NCI-H2196 (cell line): ENCODE measurements at regions not wholly inside any gene's neighbourhood (a gene's known extent, or its start where the extent isn't known, plus 50 kb on each side); places are given as distances from the start of the nearest gene placed in this dataset.

Experiments
- DNase-seq: peaks from one replicate; lab custom pipeline; 2025; ENCODE audit not compliant: unreplicated experiment; lab: John Stamatoyannopoulos, UW

- no peak for DNase-seq
These were observed 213.2 kb upstream of the FOXN3 start for GRCh38 chr14:89630101-89630829.

DNA sequence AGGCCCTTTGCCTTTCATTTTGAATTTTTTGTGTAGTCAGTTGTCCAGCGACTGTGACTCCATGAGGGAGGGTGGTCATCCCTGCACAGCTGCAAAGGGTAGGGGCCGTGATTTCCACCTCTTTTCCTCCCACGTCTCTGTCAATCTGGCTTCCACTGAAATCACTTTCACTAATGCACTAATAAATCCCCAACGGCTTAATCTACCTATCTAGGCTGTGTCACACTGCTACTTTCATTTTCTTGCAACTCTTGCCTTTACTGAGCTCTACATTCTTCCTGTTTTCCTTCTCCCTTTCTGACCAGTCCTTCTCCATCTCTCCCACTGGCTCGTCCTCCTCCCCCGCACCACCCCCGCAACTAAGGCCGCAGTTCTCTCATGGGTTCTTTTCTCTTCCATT, 212.3 kb upstream of the FOXN3 start:
- DNase-seq = no peak

DNA sequence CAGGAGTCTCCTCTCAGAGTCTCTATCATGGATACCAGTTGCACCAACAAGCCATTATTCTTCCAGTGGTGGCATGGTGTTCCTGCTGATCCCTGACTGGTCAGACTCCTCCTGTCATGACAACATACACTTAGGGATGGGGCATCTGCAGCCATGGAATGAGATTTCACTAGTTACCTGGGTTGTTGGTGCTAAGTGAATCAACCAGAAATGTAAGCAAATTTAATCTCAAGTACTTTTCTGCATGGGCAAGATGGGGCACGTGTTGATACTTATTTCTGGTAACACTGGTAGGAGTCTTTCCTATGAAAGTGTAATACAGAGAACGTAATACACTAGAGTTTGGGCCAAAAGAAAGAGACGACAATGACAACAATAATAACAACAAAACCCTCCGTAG, 211.5 kb upstream of the FOXN3 start:
- DNase-seq = no peak

DNA sequence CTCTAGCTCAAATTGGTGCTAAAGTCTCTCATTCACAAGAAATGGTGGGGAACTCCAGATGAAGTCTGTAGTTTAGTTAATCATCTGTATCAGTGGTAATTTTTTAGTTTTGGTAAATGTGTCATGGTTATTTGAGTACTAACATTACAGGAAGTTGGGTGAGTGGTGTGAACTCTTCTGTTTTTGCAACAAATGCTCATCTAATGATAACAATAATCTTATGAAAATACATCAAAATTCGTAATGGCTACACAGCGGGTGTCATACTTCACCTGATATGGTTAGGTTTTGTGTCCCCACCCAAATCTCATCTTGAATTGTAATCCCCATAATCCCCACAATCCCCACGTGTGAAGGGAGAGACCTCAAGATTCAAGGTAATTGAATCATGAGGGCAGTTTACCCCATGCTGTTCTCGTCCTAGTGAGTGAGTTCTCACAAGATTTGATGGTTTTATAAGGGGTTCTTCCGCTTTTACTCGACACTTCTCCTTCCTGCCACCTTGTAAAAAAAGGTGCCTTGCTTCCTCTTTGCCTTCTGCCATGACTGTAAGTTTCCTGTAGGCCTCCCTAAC, 209.3 kb upstream of the FOXN3 start:
- DNase-seq = no peak

GRCh38 chr14:89625731-89626232, 208.7 kb upstream of the FOXN3 start:
- DNase-seq = peak; percentile 4

DNA sequence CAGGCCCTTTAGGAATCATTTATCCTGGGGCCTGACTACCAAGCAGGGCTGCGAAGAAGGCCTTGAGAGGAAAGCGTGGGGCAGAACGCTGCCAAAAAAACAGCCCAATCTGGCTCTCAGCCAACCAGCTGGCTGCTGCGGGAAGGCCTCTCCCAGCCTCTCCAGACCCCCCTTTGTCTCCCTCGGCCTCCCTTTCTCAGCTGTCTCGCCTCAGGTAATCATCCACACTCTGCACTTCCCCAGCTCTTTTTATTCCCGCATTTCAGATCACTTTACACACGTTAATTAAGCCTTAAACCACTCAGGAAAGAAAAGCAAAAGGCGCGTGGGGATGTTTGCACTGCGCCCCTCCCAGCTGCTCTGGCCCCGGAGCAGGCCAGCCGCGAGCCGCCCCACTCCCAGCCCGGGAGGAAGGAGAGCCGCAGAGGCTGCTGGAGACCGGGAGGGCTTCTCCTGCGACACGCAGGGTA, 208.2 kb upstream of the FOXN3 start:
- peak; percentile 31 for DNase-seq

- DNase-seq = peak; percentile 28
These were observed 207.6 kb upstream of the FOXN3 start for GRCh38 chr14:89624500-89625156.

DNA sequence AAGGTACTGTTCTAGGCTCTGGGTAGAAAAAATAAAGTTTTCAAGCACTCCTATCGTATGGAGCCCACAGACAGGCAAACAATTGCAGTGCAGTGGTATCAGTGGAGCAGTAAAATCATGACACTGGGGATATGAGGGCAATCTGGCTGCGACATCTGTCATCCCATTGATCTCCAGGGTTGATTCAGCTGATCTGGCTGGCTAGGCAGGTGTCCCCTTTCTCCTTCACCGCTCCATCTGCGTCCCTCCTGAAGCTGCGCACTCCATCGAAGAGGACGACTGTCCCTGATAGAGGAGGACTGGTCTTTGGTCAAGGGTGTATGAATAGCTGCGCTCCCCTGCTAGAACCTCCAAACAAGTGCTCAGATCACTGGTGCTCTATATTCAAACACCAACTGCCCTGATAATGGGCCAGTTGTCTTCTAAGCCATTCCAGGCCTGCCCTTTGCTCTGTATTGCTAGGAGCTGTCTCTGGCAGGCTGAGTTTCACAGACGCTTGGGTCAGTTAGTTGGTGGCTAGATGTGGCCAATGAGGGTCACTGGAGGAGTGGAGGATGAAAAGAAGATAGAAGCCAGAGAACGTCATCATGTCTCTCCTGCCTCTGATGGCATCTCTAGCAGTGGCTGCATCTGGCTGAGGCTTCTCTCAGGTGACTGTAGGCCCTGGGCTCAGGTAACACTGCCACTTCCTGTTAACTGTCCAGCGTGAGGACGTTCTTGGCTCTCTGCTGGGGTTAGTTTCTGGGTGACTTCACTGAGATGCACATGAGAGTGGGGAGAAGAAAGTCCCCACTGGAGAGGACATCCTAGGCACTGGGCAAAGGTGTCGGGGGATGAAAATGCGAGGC, 205.0 kb upstream of the FOXN3 start:
- DNase-seq = no peak

GRCh38 chr14:89621009-89621421, 204.0 kb upstream of the FOXN3 start:
- DNase-seq = no peak

DNA sequence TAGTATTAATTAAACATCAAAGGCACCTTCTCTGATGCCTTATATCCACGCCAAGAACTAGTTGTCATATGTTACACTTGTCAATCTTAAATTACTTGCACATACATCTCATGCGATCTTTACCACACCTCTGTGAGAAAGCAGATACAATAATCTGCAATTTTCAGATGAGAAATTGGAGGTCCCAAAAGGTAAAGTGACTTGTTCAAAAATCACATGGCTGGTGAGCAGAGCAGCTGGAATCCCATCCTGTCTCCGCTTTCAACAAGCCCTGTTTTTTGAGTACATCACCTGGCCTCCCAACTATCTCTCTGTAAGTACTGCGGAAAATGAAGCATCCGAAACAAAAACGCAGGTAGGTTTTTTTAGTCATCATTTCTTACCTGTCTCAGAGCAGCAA, 203.4 kb upstream of the FOXN3 start:
- DNase-seq = no peak

GRCh38 chr14:89619596-89619995, 202.6 kb upstream of the FOXN3 start:
- DNase-seq = no peak

DNA sequence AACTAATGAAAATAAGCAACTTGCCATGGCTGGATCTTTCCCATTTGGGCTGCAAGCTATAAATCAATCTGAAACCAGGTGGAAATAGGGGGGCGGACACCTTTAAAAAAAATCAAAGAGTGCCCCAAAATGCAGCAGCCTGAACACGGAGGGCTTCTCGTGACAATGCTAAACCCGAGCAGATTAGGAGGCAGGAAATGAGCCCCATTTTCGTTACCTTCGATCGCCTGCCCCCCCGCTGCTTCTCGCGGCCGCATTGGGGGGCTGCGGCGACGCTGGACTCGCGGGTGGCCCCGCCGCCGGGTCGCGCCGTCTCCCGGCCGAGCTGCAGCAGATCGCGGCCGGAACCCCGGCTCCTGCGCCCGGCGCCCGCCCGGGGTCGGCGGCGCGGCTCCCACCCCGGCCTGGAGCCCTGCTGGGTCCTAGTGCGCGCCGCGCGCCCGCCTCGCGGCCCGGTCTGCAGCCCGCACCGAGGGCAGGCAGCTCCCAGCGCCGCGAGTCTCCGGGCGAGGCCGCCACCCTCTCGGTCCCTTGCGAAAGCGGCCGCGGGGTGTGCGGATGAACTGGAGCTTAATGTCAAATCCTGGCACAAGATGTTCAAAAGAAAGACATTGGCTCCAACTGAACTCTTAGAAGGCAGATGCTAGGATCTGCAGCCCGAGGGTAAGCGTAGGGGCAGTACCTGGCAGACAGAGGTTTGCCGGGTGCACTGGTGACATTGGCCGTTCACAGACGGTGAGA, 201.9 kb upstream of the FOXN3 start:
- peak; percentile 28 for DNase-seq

- no peak for DNase-seq
These were observed 201.3 kb upstream of the FOXN3 start for GRCh38 chr14:89618330-89618708.

DNA sequence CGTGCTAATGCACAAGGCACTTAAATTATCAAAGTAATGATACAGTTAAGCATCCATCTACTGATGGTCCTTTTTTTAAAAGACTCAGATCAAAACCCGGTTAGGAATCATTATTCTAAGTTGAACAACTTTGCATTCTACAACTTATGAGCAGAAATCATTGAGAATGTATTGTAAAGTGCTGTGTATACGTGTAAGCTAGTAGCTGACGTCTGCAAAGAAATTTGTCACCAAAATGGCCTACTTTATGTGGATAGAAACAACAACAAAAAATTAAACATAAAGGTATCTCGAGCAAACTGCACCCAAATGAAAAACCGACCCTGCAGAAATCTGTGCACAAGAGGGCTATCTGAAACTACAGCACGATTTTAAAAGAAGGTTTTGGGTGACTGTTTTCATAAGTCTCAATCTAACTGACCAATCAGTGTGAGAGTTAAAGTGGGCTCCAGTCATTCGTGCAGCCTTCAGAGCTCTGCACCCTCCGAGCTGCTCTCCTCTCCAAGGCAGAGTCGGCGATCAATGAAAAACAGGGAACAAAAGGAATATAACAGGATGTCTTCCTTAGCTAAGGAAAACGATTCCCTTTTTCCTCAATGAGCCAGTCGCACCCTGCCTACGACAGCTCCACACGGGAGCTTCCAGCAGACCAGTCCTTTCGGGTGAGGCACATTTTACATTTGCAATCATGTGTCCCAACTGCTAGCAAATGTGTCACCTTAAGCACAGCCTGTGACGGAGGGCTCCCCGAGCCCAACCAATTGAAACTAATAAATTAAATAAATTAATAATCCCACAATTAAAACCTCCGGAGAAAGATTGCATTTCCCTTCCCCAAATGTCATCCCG, 200.7 kb upstream of the FOXN3 start:
- DNase-seq = no peak

DNA sequence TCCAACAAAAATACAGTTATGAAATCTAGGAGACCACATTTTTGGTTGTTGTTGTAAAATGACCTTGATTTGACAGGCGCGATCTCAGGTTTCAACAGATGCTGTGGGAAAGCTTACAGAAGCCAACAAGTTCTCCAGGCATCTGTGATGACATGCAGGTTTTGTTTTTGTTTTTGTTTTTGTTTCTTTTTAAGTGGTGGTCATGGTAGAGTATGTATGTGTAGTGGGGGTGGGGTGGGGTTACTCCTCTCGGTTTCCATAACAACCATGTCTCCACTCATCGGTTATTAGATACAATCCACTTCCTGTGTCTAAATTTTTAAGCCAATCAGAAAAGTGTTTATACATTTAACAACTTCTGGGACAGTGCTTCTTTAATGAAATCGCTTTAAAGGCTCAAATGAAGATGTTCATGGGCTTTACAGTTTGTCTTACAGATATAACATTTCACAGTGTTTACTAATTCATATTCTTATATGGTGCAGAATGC, 199.9 kb upstream of the FOXN3 start:
- DNase-seq = no peak

DNA sequence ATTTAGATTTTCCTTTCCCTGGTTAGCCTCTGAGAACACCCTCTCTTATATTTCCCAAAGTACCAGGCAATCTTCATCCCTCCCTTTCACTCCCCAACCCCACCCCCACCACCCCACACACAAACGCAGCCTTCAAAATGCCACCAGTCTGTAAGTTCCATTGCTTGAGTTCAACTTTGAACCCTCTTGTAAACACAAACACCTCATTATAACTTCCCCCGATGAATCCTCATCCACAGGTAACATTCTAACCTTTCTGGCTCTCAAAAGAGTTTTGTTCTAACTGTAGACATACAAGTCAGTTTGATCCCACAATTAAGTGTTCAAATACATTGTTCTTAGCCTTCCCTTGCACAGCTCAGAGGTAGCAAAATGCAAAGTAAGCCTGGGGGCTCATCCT, 199.4 kb upstream of the FOXN3 start:
- no peak for DNase-seq

DNA sequence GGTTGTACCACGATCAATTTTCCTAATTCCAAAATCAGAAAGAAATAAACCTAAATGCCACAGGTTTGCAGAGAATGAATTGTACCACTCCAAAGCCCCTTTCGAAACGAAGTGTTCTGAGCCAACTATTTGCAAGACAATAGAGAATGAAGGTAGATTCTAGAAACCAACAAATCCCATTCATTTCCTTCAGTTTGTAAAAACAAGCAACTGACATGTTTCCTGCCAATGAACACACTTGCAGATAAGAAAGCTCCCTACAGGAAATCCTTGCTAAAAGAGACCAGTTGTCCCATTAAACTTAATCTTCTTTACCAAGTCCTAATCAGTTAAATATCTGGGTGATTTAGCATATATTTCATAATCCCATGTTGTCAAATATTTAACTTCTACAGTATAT, 198.4 kb upstream of the FOXN3 start:
- DNase-seq = no peak

- DNase-seq = no peak
These were observed 197.1 kb upstream of the FOXN3 start for GRCh38 chr14:89614009-89614691.
